Type B pancreatic cell (in vitro differentiated cells): ENCODE measurements at regions not wholly inside any gene's neighbourhood (a gene's known extent, or its start where the extent isn't known, plus 50 kb on each side); places are given as distances from the start of the nearest gene placed in this dataset.

Experiments
- DNase-seq: peaks from one replicate; pipeline ENCODE4 v3.0.0; 2021; ENCODE audit warnings: mixed read lengths; ENCODE audit not compliant: unreplicated experiment; ENCODE audit errors: extremely low spot score
- H3K27ac Mint-ChIP-seq: 2 replicates; pipeline ENCODE4 v1.8.0; 2021; ENCODE audit warnings: mild to moderate bottlenecking, mixed read lengths
- H3K27me3 Mint-ChIP-seq: 2 replicates; pipeline ENCODE4 v1.8.0; 2021; ENCODE audit warnings: mixed read lengths
- H3K36me3 Mint-ChIP-seq: 2 replicates; pipeline ENCODE4 v1.8.0; 2021; ENCODE audit warnings: mixed read lengths
- H3K4me1 Mint-ChIP-seq: one replicate; pipeline ENCODE4 v1.8.0; 2021; ENCODE audit warnings: mixed read lengths; ENCODE audit not compliant: unreplicated experiment
- H3K4me3 Mint-ChIP-seq: 2 replicates; pipeline ENCODE4 v1.8.0; 2021; ENCODE audit warnings: mild to moderate bottlenecking, mixed read lengths
- H3K9me3 Mint-ChIP-seq: 2 replicates; pipeline ENCODE4 v1.8.0; 2021; ENCODE audit warnings: mixed read lengths
- CTCF ChIP-seq: fragments of 200-600 bp; sonication (generic); conservative IDR thresholded peaks from 2 replicates; pipeline ENCODE4 v1.5.0; 2021; ENCODE audit warnings: antibody characterized with exemption, mild to moderate bottlenecking

GRCh38 chr6:125489579-125490285 is 188.0 kb upstream of the HDDC2 start:
- Mint-ChIP-seq H3K27ac (no peak overlapping the region), H3K9me3 (no peaks in the 10 kb centered on the region), H3K4me3 (no peak overlapping the region), H3K36me3 (no peaks in the 10 kb centered on the region), H3K4me1 (no peaks in the 10 kb centered on the region), H3K27me3 (no peaks in the 10 kb centered on the region)
- DNase-seq, result no peak
- TF ChIP-seq CTCF, result no peak

- Mint-ChIP-seq H3K36me3 (no peaks in the 10 kb centered on the region), H3K9me3 (no peaks in the 10 kb centered on the region)
Measured at GRCh38 chr6:125491860-125492618, 190.3 kb upstream of the HDDC2 start.

DNA sequence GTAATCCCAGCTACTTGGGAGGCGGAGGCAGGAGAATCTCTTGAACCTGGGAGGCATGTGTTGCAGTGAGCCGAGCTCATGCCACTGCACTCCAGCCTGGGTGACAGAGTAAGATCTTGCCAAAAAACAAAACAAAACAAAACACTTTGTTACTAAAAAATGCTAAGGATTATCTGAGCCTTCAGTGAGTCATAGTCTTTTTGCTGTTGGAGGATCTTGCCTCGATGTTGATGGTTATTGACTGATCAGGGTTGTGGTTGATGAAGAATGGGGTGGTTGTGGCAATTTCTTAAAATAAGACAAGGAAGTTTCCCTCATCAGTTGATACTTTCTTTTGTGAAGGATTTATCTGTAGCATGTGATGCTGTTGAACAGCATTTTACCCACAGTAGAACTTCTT is 196.8 kb upstream of the HDDC2 start:
- peaks cover 9% of the 10 kb centered on the region for H3K4me1 Mint-ChIP-seq
- no peaks in the 10 kb centered on the region for H3K36me3 Mint-ChIP-seq
- no peak overlapping the region for H3K4me3 Mint-ChIP-seq
- H3K9me3 Mint-ChIP-seq, result no peaks in the 10 kb centered on the region
- H3K27ac Mint-ChIP-seq, result no peak overlapping the region
- no peaks in the 10 kb centered on the region for H3K27me3 Mint-ChIP-seq
- no peak for TF ChIP-seq CTCF
- no peak for DNase-seq

More at GRCh38 chr6:125491860-125492618, 190.3 kb upstream of the HDDC2 start:
- Mint-ChIP-seq H3K4me1 (no peaks in the 10 kb centered on the region), H3K27ac (no peak overlapping the region), H3K27me3 (no peaks in the 10 kb centered on the region), H3K4me3 (no peak overlapping the region)
- DNase-seq, result no peak
- no peak for TF ChIP-seq CTCF

GRCh38 chr6:125499535-125499934 is 197.8 kb upstream of the HDDC2 start:
- Mint-ChIP-seq H3K27ac (no peak overlapping the region), H3K4me3 (no peak overlapping the region), H3K27me3 (no peaks in the 10 kb centered on the region), H3K36me3 (no peaks in the 10 kb centered on the region), H3K4me1 (peaks cover 9% of the 10 kb centered on the region), H3K9me3 (no peaks in the 10 kb centered on the region)
- DNase-seq, result no peak
- no peak for TF ChIP-seq CTCF

GRCh38 chr6:125503181-125503580 is 201.4 kb upstream of the HDDC2 start:
- Mint-ChIP-seq H3K27me3 (no peaks in the 10 kb centered on the region), H3K4me1 (peaks cover 13% of the 10 kb centered on the region), H3K4me3 (no peak overlapping the region), H3K9me3 (peaks cover 8% of the 10 kb centered on the region), H3K36me3 (no peaks in the 10 kb centered on the region), H3K27ac (no peak overlapping the region)
- TF ChIP-seq CTCF, result no peak
- no peak for DNase-seq
